Panc1 (cell line): ENCODE measurements at regions not wholly inside any gene's neighbourhood (a gene's known extent, or its start where the extent isn't known, plus 50 kb on each side); places are given as distances from the start of the nearest gene placed in this dataset.

Experiments used
- ATAC-seq: fragments of 200-7000 bp; cut with Tn5 transposase; 2 replicates; pipeline ENCODE4 v1.9.1; 2020; ENCODE audit warnings: mild to moderate bottlenecking, moderate library complexity
- BruUV-seq: library from RNA; stranded (reverse); fragments of 400-500 nt; replicated peaks from 2 replicates; lab custom pipeline; 2021; lab: Mats Ljungman, UMichigan
- CTCF ChIA-PET: fragments of 300-600 bp; sonication (Branson Sonifier 250); formaldehyde crosslinking; loops from one replicate; lab custom pipeline; 2022; ENCODE audit warnings: antibody characterized with exemption; lab: Charles Lee
- POLR2A ChIA-PET: fragments of 300-600 bp; sonication (Branson Sonifier 250); formaldehyde crosslinking; loops from one replicate; lab custom pipeline; 2022; ENCODE audit warnings: antibody characterized with exemption; lab: Charles Lee
- DNase-seq: peaks from one replicate; pipeline ENCODE4 v3.0.0-alpha.2; 2010; ENCODE audit warnings: low read depth, low spot score
- H3K27ac ChIP-seq: 2 replicates; pipeline ENCODE4 v1.5.1; 2011; ENCODE audit warnings: mild to moderate bottlenecking, low read length, inconsistent platforms
- H3K27me3 ChIP-seq: fragments of 200-500 bp; sonication (Bioruptor generic); 2 replicates; pipeline ENCODE4 v1.6.0; 2014; ENCODE audit warnings: low read length, inconsistent platforms; ENCODE audit not compliant: control insufficient read depth, insufficient read depth
- H3K36me3 ChIP-seq: fragments of 200-500 bp; sonication (Bioruptor generic); 2 replicates; pipeline ENCODE4 v1.5.1; 2014; ENCODE audit warnings: inconsistent platforms, mild to moderate bottlenecking, low read length, moderate library complexity; ENCODE audit not compliant: control insufficient read depth, insufficient read depth
- H3K4me1 ChIP-seq: 2 replicates; pipeline ENCODE4 v1.5.1; 2011; ENCODE audit warnings: inconsistent platforms, mild to moderate bottlenecking, low read length, moderate library complexity; ENCODE audit not compliant: control insufficient read depth, insufficient read depth
- H3K4me3 ChIP-seq, 2 experiments: 2 replicates each; pipeline ENCODE4 v1.5.1; 2011 to 2012; ENCODE audit warnings: low read depth in 2 of 2, low read length in 2 of 2, mild to moderate bottlenecking in 2 of 2, inconsistent platforms in 1 of 2, moderate library complexity in 1 of 2
- H3K9me3 ChIP-seq: fragments of 200-500 bp; sonication (Bioruptor generic); 2 replicates; pipeline ENCODE4 v1.5.1; 2014; ENCODE audit warnings: low read depth, mild to moderate bottlenecking, inconsistent platforms, low read length, moderate library complexity; ENCODE audit not compliant: control insufficient read depth, insufficient read depth
- POLR2AphosphoS5 ChIP-seq: IDR thresholded peaks from 2 replicates; pipeline ENCODE4 v1.6.1; 2012; ENCODE audit warnings: mild to moderate bottlenecking, low read depth, low read length, moderate library complexity
- SIN3A ChIP-seq: IDR thresholded peaks from 2 replicates; pipeline ENCODE4 v1.6.1; 2012; ENCODE audit warnings: low read depth, mild to moderate bottlenecking, low read length, moderate library complexity, borderline replicate concordance; ENCODE audit not compliant: insufficient read depth
- TCF7L2 ChIP-seq: IDR thresholded peaks from 2 replicates; pipeline ENCODE4 v1.6.1; 2011; ENCODE audit warnings: mild to moderate bottlenecking, low read depth, low read length, inconsistent platforms
- in situ Hi-C: cut with HindIII; loops from 2 replicates; pipeline ENCODE4 v1.10.0; 2016; ENCODE audit warnings: low sequenced_read_pairs, low pct_unique_long_range_greater_than_20kb
- intact Hi-C: fragments of 100-400 bp; cut with micrococcal nuclease; formaldehyde crosslinking; loops from one replicate; pipeline ENCODE4 v1.10.0; 2022; ENCODE audit not compliant: unreplicated experiment
- TF ChIP-seq, protein P1 (sequence below), 2 experiments: IDR thresholded peaks; 2 replicates each; pipeline ENCODE4 v1.6.1; 2011 to 2012; ENCODE audit warnings: low read depth in 2 of 2, control low read depth in 1 of 2, low read length in 1 of 2, mild to moderate bottlenecking in 1 of 2, moderate library complexity in 1 of 2; ENCODE audit not compliant: insufficient read depth in 1 of 2
- TF ChIP-seq, protein P2 (sequence below): fragments of 450-650 bp; IDR thresholded peaks from 2 replicates; pipeline ENCODE4 v1.5.1; 2017; ENCODE audit warnings: mild to moderate bottlenecking

DNA sequence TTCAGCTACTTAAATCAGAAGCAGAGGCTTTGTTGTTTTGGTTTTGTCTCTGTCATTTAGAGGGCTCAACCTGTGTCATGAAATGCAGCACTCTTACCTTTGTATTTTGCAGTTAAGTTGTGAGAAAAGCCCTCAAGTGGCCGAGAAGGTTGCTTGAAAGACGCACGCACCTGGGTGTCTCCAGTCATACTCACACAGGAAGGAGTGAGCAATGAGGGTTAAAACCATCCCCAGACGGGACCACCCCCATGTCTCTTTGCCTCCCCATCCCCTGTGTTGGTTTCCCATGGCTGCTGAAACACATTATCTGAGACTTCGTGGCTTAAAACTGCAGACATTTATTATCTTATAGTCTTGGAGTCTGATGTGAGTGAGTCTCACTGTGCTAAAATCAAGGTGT is 376.1 kb upstream of the CFAP20DC start:
- DNase-seq (no peak), ATAC-seq (no peak)
- H3K4me1 ChIP-seq, result no peaks in the 10 kb centered on the region
- TF ChIP-seq SIN3A, result no peak
- TF ChIP-seq TCF7L2, result no peak
- TF ChIP-seq POLR2AphosphoS5, result no peak
- TF ChIP-seq, protein P1, sequence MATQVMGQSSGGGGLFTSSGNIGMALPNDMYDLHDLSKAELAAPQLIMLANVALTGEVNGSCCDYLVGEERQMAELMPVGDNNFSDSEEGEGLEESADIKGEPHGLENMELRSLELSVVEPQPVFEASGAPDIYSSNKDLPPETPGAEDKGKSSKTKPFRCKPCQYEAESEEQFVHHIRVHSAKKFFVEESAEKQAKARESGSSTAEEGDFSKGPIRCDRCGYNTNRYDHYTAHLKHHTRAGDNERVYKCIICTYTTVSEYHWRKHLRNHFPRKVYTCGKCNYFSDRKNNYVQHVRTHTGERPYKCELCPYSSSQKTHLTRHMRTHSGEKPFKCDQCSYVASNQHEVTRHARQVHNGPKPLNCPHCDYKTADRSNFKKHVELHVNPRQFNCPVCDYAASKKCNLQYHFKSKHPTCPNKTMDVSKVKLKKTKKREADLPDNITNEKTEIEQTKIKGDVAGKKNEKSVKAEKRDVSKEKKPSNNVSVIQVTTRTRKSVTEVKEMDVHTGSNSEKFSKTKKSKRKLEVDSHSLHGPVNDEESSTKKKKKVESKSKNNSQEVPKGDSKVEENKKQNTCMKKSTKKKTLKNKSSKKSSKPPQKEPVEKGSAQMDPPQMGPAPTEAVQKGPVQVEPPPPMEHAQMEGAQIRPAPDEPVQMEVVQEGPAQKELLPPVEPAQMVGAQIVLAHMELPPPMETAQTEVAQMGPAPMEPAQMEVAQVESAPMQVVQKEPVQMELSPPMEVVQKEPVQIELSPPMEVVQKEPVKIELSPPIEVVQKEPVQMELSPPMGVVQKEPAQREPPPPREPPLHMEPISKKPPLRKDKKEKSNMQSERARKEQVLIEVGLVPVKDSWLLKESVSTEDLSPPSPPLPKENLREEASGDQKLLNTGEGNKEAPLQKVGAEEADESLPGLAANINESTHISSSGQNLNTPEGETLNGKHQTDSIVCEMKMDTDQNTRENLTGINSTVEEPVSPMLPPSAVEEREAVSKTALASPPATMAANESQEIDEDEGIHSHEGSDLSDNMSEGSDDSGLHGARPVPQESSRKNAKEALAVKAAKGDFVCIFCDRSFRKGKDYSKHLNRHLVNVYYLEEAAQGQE (IDR thresholded peaks at IDR 0.05; ENCODE audit: insufficient read depth in 1 of 2, low read depth in 2 of 2, low read length in 1 of 2), result no peak
- TF ChIP-seq, protein P2, sequence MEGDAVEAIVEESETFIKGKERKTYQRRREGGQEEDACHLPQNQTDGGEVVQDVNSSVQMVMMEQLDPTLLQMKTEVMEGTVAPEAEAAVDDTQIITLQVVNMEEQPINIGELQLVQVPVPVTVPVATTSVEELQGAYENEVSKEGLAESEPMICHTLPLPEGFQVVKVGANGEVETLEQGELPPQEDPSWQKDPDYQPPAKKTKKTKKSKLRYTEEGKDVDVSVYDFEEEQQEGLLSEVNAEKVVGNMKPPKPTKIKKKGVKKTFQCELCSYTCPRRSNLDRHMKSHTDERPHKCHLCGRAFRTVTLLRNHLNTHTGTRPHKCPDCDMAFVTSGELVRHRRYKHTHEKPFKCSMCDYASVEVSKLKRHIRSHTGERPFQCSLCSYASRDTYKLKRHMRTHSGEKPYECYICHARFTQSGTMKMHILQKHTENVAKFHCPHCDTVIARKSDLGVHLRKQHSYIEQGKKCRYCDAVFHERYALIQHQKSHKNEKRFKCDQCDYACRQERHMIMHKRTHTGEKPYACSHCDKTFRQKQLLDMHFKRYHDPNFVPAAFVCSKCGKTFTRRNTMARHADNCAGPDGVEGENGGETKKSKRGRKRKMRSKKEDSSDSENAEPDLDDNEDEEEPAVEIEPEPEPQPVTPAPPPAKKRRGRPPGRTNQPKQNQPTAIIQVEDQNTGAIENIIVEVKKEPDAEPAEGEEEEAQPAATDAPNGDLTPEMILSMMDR, result no peak
- ChIA-PET POLR2A (no interaction called here), CTCF (no interaction called here)
- intact Hi-C loops (no loop called here), in situ Hi-C loops (no loop called here)
- no peaks in the 10 kb centered on the region for H3K9me3 ChIP-seq
- H3K36me3 ChIP-seq, result no peaks in the 10 kb centered on the region
- H3K27ac ChIP-seq, result no peak overlapping the region
- no peaks in the 10 kb centered on the region for H3K27me3 ChIP-seq
- no peak overlapping the region for H3K4me3 ChIP-seq
- no TSS peak for BruUV-seq

DNA sequence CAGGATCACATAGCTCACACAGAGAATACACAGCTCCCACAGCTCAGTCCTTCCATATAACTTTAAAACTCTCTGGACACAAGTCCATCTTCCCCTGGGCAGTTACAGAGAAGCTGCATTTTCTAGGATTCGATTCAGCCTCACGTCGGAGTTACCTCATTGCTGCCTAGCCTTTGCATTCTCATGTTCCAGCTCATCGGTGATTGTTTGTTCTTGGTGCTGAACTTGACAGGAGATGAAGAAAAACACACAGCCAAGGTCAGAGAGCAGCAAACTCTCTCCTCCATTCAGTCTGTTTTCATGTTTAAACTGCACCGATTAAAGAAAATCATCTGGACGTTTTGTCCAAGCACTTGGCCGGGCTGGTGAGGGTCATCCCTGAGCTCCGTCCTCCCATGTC is 375.5 kb upstream of the CFAP20DC start:
- no peaks in the 10 kb centered on the region for H3K4me1 ChIP-seq
- POLR2A ChIA-PET, result no interaction called here
- CTCF ChIA-PET, result no interaction called here
- no TSS peak for BruUV-seq
- H3K4me3 ChIP-seq, result no peak overlapping the region
- no peaks in the 10 kb centered on the region for H3K27me3 ChIP-seq
- no peak for DNase-seq
- TF ChIP-seq, protein P2, result no peak
- no peak for TF ChIP-seq POLR2AphosphoS5
- TF ChIP-seq, protein P1 (IDR thresholded peaks at IDR 0.05; ENCODE audit: insufficient read depth in 1 of 2, low read depth in 2 of 2, low read length in 1 of 2), result no peak
- TF ChIP-seq TCF7L2, result no peak
- TF ChIP-seq SIN3A, result no peak
- H3K9me3 ChIP-seq, result no peaks in the 10 kb centered on the region
- H3K27ac ChIP-seq, result no peak overlapping the region
- intact Hi-C loops (no loop called here), in situ Hi-C loops (no loop called here)
- ATAC-seq, result no peak
- H3K36me3 ChIP-seq, result no peaks in the 10 kb centered on the region
